ENCODE measurements at regions not wholly inside any gene's neighbourhood (a gene's known extent, or its start where the extent isn't known, plus 50 kb on each side); places are given as distances from the start of the nearest gene placed in this dataset.

DNA sequence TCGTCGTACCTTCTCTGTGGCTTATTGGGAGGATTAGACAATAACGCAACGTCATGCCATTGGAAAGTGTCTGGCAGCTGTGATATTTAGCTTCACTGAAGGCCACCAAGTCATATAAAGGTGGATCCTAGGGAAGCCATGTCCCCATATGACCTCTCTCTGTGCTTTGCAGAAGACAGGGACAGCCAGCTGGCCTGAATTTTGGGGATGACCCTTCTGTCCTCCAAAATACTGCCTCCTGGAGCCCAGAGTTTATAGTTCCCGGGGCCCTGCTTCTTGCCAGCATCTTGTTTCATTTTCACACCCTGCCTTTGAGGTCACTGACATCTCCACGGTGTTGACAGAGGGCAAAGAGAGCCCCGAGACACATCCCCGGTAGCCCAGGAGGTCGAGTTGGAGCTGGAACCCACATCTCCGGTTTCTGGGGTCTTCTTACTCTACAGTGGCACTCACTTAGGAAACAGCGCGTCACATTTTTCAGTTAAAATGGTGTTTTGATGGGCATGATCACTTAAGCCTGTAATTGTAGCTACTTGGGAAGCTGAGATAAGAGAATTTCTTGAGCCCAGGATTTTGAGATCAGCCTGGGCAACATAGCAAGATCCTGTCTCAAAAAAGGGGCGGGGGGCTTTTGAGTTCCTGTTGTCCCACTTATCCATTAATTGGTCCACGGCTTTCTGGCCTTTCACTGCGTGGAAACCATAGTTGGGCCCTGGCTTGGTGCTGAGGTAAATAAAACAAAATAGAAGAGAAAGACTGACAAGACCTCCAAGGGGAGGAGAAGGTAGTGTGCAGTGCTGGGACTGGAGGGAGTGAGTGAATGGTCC, 101.1 kb downstream of the DDX1 start:
- Mint-ChIP-seq H3K4me3 (no peak overlapping the region), H3K27ac (no peak overlapping the region), H3K36me3 (no peaks in the 10 kb centered on the region), H3K9me3 (no peaks in the 10 kb centered on the region), H3K27me3 (ENCODE audit: low read depth in 2 of 2) (no peaks in the 10 kb centered on the region), H3K4me1 (no peaks in the 10 kb centered on the region)
- intact Hi-C loops (cut with micrococcal nuclease) = no loop called here
- DNase-seq (no peak), ATAC-seq (no peak)
- Histone ChIP-seq H3K9me3 (ENCODE audit: control insufficient read depth, insufficient read depth, low read length) (no peaks in the 10 kb centered on the region), H3K4me3 (ENCODE audit: low read length) (no peak overlapping the region), H3K4me1 (ENCODE audit: control insufficient read depth, insufficient read depth, low read length) (no peaks in the 10 kb centered on the region), H3K27me3 (ENCODE audit: control insufficient read depth, insufficient read depth, low read length) (no peaks in the 10 kb centered on the region), H3K36me3 (ENCODE audit: control insufficient read depth, insufficient read depth, low read length) (no peaks in the 10 kb centered on the region), H3K27ac (ENCODE audit: low read length) (no peak overlapping the region)
- 86% methylated on average over 15 of the region's 15 CpGs for WGBS (ENCODE audit: insufficient coverage)
- TF ChIP-seq, protein P1, sequence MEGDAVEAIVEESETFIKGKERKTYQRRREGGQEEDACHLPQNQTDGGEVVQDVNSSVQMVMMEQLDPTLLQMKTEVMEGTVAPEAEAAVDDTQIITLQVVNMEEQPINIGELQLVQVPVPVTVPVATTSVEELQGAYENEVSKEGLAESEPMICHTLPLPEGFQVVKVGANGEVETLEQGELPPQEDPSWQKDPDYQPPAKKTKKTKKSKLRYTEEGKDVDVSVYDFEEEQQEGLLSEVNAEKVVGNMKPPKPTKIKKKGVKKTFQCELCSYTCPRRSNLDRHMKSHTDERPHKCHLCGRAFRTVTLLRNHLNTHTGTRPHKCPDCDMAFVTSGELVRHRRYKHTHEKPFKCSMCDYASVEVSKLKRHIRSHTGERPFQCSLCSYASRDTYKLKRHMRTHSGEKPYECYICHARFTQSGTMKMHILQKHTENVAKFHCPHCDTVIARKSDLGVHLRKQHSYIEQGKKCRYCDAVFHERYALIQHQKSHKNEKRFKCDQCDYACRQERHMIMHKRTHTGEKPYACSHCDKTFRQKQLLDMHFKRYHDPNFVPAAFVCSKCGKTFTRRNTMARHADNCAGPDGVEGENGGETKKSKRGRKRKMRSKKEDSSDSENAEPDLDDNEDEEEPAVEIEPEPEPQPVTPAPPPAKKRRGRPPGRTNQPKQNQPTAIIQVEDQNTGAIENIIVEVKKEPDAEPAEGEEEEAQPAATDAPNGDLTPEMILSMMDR (IDR thresholded peaks at IDR 0.05) = no peak

DNA sequence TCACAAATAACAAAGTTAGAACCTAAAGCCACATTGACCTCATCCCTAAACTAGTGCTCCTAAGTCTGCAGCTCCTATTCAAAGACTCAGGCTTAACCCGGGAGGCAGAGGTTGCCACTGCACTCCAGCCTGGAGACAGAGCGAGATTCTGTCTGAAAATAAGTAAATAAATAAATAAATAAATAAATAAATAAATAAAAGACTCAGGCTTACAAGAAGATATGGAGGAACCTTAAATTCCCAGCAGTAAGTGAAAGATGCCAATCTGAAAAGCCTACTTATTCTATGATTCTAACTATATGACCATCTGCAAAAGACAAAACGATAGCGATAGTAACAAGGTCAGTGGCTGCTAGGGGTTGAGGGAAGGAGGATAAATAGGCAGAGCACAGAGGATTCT, 101.7 kb downstream of the DDX1 start:
- TF ChIP-seq, protein P1 (IDR thresholded peaks at IDR 0.05) = no peak
- no peaks in the 10 kb centered on the region for H3K27me3 Mint-ChIP-seq (ENCODE audit: low read depth in 2 of 2)
- no peaks in the 10 kb centered on the region for H3K27me3 ChIP-seq (ENCODE audit: control insufficient read depth, insufficient read depth, low read length)

DNA sequence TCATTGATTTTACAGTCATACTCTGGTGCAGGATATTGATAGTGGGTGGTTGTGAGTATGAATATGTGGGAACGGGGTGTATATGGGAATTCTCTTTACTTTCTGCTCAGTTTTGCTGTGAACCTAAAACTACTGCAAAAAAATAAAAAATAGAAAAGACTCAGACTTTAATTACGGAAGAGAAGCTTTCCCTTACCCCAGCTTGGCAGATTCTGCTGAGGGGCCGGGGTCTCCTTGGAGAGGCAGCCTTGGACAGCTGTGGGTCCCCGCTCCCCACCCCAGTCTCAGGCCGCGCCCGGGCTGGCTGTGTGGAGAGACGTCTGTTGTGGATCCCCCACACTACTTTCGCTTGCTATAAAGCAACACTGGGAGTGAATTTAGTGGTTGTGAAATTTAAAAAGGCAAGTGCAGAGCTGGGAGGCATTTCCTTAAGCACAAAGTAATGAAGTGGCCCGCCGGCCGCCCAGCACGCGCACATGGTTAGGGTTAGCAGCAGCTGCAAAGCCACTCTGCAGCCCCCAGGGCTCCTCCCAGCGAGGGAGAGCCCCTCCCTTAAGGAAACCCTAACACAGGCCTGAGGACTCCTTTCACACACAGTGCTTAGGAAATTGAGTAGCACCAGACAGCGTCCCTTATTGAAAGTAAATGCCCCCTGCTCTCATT, 102.4 kb downstream of the DDX1 start:
- Histone ChIP-seq H3K27me3 (ENCODE audit: control insufficient read depth, insufficient read depth, low read length) (no peaks in the 10 kb centered on the region), H3K4me3 (ENCODE audit: low read length) (no peak overlapping the region), H3K4me1 (ENCODE audit: control insufficient read depth, insufficient read depth, low read length) (no peaks in the 10 kb centered on the region), H3K27ac (ENCODE audit: low read length) (no peak overlapping the region), H3K36me3 (ENCODE audit: control insufficient read depth, insufficient read depth, low read length) (no peaks in the 10 kb centered on the region), H3K9me3 (ENCODE audit: control insufficient read depth, insufficient read depth, low read length) (no peaks in the 10 kb centered on the region)
- WGBS (ENCODE audit: insufficient coverage) = 88% methylated on average over 11 of the region's 16 CpGs
- H3K27me3 Mint-ChIP-seq (ENCODE audit: low read depth in 2 of 2) = no peaks in the 10 kb centered on the region
- H3K4me1 Mint-ChIP-seq = no peaks in the 10 kb centered on the region
- DNase-seq = no peak
- intact Hi-C loops (cut with micrococcal nuclease) = no loop called here
- no peak overlapping the region for H3K27ac Mint-ChIP-seq
- ATAC-seq = no peak
- TF ChIP-seq, protein P1 (IDR thresholded peaks at IDR 0.05) = no peak
- H3K9me3 Mint-ChIP-seq = no peaks in the 10 kb centered on the region
- H3K36me3 Mint-ChIP-seq = no peaks in the 10 kb centered on the region
- no peak overlapping the region for H3K4me3 Mint-ChIP-seq

More for the DNA sequence above, 101.7 kb downstream of the DDX1 start:
- H3K4me1 ChIP-seq (ENCODE audit: control insufficient read depth, insufficient read depth, low read length) = no peaks in the 10 kb centered on the region
- WGBS (ENCODE audit: insufficient coverage) = 91% methylated on average over 3 of the region's 4 CpGs
- no peaks in the 10 kb centered on the region for H3K36me3 ChIP-seq (ENCODE audit: control insufficient read depth, insufficient read depth, low read length)
- H3K27ac Mint-ChIP-seq = no peak overlapping the region
- no peaks in the 10 kb centered on the region for H3K9me3 Mint-ChIP-seq
- ATAC-seq = no peak
- H3K4me3 Mint-ChIP-seq = no peak overlapping the region
- H3K27ac ChIP-seq (ENCODE audit: low read length) = no peak overlapping the region
- intact Hi-C loops (cut with micrococcal nuclease) = no loop called here
- no peak for DNase-seq
- no peaks in the 10 kb centered on the region for H3K36me3 Mint-ChIP-seq
- H3K9me3 ChIP-seq (ENCODE audit: control insufficient read depth, insufficient read depth, low read length) = no peaks in the 10 kb centered on the region
- H3K4me3 ChIP-seq (ENCODE audit: low read length) = no peak overlapping the region
- H3K4me1 Mint-ChIP-seq = no peaks in the 10 kb centered on the region
